Hematopoietic multipotent progenitor cell (in vitro differentiated cells): ENCODE measurements at regions not wholly inside any gene's neighbourhood (a gene's known extent, or its start where the extent isn't known, plus 50 kb on each side); places are given as distances from the start of the nearest gene placed in this dataset.
"Not testable (repeated sequence)": the region's sequence is repeated elsewhere in the genome, so short reads cannot be mapped to it uniquely, and the experiment has no call there.

ENCODE experiments used
- DNase-seq, 3 donors: peaks; one replicate each; pipeline ENCODE4 v3.0.0-alpha.2; 2011 to 2015; ENCODE audit warnings: low read depth in 2 of 3, low spot score in 2 of 3

DNA sequence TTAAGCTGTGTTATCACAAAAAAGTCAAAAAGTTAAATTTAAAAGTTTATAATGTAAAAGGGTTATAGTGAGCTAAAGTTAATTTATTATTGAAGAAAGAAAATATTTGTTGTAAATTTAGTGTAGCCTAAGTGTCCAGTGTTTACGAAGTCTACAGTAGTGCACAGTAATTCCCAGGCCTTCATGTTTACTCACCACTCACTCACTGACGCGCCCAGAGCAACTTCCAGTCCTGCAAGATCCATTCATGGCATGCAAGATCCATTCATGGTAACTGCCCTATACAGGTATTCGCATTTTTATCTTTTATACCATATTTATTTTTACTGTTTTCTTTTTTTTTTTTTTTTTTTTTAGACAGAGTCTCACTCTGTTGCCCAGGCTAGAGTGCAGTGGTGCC, 69.5 kb downstream of the TPRA1 start:
- no peak for DNase-seq

DNA sequence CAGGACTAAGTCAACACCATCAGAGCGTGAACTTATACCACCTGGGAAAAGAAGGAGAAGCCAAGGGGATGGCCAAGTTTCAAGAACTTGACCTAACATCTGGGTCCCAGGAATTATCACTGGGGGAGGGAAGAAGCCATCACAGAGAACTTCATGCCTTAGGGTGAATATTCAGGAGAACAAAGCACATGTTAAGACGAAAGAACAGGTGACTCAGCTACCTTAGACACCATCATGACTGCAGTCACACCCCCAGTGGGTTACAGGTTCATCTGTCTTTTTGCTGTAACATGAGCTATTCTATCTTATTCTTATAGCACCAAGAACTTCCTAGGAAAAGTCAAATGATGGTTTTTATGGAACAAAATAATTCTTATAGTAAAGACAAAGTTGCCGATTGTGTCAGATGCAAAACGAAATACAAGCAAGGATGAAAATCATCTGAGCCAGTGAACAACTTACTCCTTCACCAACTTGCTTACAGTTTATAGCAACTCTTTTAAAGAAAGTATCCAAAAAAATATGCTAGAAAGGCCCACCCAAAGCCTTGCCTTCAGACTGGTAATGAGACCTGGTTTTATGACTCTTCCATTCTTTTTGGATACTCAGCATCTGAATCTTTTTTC, 72.0 kb downstream of the TPRA1 start:
- no peak for DNase-seq

DNA sequence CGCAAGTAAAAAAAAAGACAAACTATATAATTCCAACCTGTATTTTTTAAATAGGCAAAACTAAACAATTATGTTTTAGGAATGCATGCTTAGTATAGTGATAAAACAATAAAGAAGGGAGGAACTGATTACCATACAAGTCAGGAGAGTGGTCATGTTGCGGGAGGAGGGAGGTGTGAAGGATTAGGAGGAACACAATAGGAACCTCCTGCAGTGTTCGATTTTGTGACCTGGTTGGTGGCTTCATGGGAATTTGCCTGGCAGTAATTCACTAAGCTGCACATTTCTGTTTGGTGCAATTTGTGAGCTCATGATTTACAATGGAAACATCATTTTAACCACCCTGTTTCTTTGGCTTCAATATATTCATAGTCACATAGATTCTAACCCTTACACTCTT, 78.3 kb downstream of the TPRA1 start:
- DNase-seq = no peak

DNA sequence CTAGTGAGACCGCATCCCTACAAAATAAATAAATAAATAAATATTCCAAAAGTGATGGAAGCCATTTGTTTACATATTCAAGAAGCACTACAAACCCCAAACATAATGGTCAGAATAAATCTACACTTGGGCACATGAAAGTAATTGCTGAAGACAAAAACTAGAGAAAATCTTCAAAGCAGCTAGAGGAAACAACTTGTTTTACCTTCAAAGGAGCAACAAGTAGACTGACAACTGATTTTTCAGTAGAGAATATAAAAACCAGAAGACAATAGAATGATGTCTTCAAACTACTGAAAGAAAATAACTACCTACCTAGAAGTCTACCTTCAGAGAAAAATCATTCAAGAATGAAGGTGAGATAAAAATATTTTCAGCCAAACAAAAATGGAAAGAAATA, 89.4 kb downstream of the TPRA1 start:
- no peak for DNase-seq

DNA sequence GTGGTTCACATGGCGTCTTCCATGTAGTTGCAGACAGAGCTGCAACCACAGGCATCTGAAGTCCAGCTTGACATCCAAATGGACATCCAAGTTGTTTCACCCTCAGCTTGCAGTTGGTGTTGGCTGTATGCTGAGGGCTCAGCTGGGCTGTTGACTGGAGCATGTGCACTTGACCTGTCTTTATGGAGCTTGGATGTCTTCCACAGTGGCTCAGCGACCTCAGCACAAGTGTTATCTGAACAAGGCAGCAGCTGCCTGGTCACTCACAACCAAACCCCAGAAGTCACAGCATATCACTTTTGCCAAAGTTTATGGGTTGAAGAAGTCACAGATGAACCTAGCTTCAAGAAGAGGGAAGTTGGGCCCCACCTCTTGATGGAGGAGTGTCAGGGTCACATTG, 92.9 kb downstream of the TPRA1 start:
- DNase-seq = no peak

DNA sequence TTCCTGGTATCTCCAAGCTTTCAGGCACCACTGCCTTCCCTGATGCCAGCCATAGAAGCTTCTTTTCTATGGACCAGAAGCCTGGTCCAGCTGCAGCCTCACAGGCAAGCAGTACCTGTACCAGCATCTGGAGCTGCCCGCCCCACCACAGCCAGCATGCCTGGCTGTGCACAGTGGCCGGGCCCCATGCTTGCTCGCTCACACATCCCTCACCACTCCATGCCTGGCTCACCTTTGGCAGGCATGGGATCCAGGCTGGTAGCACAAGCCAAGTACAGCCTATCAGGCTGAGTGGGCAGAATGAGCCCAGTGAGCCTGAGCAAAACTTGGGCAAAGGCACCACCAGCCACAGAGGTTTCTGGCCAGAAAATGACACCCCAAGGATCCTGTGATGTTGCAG, 93.4 kb downstream of the TPRA1 start:
- no peak for DNase-seq

DNA sequence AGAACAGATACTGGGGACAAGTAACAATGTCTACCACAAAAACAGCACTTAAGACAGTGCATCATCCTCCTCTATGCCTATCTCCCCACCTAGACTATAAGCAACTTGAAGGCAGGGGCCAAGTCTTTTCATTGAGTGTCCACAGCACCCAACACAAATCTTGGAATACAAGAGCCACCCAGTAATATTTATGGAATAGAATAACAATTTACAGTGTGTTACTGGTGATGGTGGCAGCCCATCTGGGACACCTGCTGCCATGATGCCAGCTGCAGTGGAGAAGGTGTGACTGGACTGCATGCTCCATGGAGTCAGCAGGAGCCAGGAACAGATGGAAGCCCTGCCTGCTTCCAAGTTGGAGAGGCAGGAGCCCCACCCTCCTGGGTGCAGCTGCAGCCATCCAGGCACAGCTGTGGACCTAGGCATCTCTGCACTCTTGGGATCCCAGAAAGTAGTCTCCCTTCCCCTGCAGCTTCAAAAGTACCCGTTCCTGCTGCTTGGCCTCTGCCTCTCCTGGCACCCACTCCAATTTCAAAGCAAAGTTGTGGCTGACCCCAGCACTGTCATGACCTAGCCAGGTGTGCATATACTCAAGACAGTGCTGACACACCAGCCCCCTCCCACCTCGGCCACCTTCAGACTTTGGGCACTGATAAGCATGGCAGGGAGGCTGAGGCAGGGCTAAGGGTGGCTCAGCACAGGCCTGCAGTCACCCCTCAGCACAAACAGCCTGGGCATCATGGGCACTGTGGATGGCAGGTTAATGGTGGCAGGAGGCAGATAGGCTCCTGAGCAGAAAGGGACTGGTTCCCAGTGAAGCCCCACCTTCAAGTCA, 94.5 kb downstream of the TPRA1 start:
- DNase-seq = no peak

DNA sequence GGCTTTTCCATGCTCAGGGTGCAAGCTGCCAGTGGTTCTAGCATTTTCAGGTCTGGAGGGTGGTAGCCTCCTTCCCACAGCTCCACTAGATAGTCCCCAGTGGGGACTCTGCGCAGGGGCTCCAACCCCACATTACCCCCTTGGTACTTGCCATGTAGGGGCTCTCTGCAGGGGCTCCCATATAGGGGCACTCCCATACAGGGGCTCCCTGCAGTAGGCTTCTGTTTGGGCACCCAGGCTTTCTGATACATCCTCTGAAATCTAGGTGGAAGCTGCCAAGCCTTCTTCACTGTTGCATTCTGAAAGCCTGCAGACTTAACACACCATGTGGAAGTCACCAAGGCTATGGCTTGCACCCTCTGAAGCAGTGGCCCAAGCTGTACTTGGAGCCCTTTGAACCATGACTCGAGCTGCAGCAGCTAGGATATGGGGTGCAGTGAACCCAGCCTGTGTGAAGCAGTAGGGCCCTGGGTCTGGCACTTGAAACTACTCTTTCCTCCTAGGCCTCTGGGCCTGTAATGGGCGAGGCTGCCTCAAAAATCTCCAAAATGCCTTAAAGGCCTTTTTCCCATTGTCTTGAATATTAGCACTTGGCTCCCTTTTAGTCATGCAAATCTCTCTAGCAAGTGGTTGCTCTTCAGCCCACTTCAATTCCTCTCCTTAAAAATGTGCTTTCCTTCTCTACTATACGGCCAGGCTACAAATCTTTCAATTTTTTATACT, 96.4 kb downstream of the TPRA1 start:
- DNase-seq = no peak

DNA sequence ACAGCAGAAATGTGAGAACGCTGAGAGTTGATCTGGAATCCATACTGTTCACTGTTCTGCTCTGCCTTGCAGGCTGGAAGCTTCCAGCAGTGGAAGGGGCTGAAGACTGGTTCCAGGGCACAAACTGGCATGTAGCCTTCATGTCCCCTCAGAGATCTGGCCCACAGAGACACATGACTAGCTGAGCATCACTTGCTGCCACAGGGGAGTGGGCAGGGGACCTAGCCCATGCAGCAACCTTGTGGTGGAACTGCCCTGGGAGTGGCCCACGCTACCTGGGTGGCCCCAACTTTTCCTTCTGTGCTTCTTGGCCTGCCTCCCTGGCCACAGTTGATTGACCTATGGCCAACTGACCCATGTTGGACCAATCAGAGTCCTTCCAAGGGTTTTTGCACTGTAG, 98.1 kb downstream of the TPRA1 start:
- DNase-seq = no peak

DNA sequence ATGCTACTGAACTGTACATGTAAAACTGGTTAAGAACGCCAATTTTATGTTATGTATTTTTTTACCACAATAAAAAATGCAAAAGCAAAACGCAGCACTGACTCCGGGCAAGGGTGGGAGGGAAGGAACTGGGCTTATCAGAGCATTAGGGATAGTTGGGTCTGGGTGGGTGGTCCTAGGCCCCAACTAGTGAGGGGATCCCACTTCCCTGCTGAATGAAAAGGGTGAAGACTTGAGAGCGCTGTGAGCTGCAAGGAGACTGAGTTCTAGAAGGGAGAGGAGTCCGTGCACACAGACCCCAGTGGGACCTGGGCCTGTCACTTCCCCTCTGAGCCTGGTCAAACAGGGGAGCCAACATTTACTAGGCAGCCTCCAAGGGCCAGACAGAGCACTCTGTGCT, 98.6 kb downstream of the TPRA1 start:
- DNase-seq = no peak

DNA sequence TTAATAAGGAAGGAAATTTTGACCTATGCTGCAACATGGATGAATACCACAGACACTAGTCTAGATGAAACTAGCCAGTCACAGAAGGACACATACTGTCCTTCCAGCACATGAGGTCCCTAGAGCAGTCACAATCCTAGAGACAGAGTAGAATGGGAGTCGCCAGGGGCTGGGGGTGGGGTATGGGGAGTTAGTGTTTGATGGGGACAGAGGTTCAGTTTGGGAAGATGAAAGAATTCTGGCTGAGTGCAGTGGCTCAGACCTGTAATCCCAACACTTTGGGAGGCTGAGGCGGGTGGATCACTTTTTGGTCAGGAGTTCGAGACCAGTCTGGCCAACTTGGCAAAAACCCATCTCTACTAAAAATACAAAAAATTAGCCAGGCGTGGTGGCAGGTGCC, 99.2 kb downstream of the TPRA1 start:
- DNase-seq = no peak

DNA sequence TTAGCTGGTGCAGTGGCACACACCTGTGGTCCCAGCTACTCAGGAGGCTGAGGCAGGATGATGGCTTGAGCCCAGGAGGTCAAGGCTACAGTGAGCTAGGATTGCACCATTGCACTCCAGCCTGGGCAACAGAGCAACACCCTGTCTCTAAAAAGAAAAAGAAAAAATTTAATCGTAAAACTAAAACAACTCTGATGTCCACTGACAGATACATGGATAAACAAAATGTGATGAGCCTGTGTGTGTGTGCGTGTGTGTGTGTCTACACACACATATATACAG, 99.6 kb downstream of the TPRA1 start:
- DNase-seq = not testable (repeated sequence)

DNA sequence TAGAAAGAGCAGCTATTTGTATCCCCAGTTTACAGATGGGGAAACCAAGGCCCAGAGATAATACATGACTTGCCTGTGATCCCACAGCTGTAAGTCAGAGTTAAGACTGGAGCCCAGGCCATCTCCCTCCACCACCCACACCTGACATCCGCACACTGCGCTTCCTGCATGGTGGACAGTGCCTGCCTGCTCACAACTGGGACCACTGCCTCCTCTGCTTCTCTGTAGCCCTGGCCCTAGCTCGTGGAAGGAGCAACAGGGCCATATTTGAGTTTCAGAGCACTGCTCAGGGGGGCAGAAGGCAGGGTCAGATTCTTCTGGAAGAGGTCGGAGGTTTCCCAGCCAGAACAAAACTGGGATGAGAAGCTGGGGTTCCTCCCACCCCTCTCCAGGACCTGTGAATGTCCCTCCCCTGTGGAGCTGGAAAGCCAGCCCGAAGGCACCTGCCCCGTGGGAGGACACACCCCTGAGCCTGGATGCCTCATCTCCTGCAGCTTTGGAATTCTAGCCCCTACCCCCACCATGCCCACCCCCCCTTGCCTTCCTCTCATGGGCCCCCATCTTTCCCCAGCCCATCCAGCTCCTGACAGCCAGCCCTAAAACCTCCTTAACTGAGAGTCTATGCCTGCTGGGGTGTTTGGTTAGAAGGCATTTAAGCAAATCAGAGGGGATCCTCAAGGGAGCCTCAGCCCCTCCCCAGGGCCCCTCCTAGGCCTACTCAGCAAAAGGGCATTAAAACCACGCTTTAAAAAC, 100.1 kb downstream of the TPRA1 start:
- DNase-seq = no peak

DNA sequence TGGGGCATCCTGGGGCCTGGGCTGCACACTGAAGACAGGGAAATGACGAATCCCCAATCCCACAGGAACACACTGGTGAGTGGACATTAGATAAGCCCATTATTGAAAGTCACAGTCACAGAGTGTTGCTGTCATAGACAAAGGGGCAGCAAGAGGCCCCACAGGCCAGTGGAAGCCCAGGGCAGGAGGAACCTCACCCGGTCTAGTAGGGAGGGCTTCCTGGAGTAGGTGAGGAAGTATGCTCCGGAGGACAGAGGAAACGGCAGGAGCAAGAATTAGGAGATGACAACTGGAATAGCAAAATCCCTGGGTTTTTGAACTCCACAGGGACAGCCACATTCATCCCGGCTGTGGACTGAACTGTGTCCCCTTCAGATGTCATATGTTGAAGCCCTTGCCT, 101.2 kb downstream of the TPRA1 start:
- DNase-seq = no peak

DNA sequence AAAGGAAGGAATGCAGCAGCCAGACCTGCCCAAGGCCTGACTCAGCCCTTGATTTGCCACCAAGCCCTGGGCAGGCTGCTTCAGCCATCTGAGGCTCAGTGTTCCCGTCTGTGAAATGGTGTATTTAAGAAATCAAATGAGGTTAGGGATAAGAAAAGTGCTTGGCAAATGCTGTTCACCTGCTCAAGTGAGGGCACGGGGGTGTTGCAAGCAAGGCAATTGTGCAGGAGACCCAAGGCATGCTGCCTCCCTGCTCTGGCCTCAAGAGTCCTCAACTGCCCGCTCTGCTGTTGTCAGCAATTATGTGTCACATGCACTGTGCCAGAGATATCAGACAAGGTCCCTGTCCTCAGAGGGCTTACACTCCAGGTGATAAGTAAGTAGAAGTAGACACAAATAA, 101.8 kb downstream of the TPRA1 start:
- DNase-seq = no peak

DNA sequence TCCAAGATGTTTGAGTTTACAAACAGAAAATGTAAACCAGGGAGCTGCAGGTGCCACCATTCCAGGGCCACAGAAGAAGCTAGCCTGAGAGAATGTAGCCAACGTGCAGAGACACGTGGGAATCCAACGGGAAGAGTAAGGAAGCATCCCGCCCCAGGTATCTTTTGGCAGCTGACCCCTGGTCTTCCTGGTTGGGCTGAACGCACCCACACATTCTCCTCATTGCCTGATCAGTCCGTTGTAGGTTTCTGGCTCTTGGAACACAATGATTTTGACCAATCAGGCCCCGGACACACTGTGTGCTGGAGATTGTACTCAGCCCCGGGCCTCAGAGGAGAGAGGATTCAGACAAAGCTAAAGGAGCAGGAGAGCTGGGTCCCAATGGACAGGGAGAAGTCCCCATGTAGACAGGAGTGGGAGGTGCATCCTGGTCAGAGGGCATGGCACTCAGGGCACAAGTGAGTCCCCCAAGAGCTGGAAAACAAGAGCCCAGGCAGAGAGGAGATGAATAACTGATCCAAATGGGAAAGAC, 102.3 kb downstream of the TPRA1 start:
- no peak for DNase-seq

DNA sequence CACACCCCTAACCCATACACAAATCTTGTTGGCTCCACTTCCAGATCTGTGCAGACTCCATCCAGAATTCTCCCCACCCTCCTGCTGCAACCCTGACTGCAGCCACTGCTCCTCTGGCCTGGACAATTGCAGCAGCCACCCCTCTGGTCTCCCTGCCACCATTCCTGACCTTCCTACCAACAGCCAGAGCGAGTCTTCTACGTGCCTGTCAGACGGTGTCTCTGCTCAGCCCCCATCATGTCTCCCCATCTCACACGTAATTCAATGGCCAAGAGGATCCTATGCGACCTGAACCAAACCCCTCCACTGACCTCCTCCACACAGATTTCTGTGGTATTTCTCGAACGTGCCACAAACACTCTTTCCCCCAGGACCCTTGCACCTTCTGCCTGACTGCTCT, 103.3 kb downstream of the TPRA1 start:
- DNase-seq = no peak

DNA sequence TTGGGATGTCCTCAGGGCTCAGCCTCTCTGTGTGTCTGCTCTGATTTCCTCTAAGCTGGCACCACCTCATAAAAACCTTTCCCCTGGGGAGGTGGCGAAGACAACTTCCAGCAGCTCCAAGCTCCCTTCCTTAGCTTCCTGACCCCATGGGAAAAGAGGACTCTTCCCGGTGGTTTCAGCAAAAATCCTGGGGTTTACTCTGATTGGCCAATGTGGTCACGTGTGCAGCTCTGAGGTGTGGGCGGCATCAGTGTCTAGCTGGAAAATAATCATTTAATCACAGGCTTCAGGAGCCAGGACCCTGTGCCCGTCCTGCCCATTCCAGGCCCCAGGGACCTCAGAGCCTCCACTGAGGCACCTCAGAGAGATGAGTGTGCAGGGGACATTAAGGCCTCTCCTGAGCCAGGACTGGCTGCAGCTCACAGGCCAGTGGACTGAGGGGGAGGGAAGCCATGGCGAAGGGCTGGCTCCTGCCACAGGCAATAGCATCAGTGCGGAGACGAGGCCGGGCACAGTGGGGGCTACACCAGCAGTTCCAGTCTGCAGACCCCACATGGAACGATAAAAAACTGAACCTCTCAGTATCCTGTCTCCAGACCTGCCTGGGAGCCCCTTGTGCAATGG, 104.1 kb downstream of the TPRA1 start:
- no peak for DNase-seq

DNA sequence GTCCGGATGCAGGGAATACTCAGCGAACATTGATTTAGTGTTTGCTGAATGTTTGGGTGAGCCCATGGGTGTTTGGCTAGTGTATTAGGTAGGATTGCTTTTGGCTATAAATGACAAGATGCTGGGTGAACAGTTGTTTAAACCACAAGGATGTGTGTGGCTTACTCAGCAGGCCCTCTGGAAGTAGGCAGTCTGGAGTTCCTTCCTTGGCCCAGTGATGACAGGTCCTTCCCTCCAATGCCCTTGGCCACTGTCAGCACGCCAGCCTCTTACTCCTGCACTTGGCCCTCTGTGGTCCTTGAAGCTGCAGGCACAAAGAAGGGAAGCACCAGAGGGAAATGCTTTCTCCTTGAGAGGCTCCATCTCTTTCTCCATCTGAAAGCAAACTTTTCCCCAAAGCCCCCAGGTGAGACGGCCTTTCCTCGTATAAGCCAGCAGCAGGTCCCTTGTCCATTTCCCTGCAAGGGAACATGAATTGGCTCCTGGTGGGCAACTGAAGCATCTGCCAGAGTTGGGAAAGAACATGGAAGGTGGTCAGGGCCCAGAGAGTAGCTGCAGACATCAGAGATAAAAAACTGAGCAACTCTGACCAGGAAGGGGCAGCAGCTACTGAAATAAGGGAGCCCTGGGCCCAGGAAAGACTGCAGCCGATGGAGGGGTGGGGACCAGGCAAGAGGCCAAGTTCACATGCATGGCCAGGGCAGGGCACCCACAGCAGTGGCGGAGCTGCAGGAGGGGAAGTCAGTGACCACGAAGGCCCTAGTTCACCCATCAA, 105.0 kb downstream of the TPRA1 start:
- peak in 1 of 3 donors; percentile 9 for DNase-seq
